CD4-positive, alpha-beta T cell (primary cell): ENCODE measurements at regions not wholly inside any gene's neighbourhood (a gene's known extent, or its start where the extent isn't known, plus 50 kb on each side); places are given as distances from the start of the nearest gene placed in this dataset.

ENCODE experiments used
- ATAC-seq: fragments of 200-7000 bp; cut with Tn5 transposase; one replicate; pipeline ENCODE4 v1.10.0; 2022; ENCODE audit warnings: mild to moderate bottlenecking; ENCODE audit not compliant: poor library complexity
- CTCF ChIA-PET: fragments of 350-600 bp; sonication (Branson Sonifier 250); formaldehyde crosslinking; loops from one replicate; lab custom pipeline; 2021; ENCODE audit warnings: antibody characterized with exemption, inconsistent platforms; lab: Charles Lee
- POLR2A ChIA-PET: fragments of 350-600 bp; sonication (Branson Sonifier 250); formaldehyde crosslinking; loops from one replicate; lab custom pipeline; 2021; ENCODE audit warnings: antibody characterized with exemption, inconsistent platforms; lab: Charles Lee
- DNase-seq, 14 experiments: peaks; one replicate each; pipeline ENCODE4 v3.0.0-alpha.2; 2013 to 2020; ENCODE audit warnings: mixed read lengths in 2 of 14
- H3K27ac ChIP-seq, 2 donors: one replicate each; pipeline versions ENCODE4 v1.5.1 to v1.7.0; 2013; ENCODE audit warnings: low read length in 2 of 2, low read depth in 1 of 2, mild to moderate bottlenecking in 1 of 2
- H3K27me3 ChIP-seq, 2 experiments: 1 replicate in 1 of 2; 2 replicates in 1 of 2; pipeline versions ENCODE4 v1.6.1 to v1.7.0; 2013; ENCODE audit warnings: low read length in 2 of 2, control low read depth in 1 of 2, mild to moderate bottlenecking in 1 of 2, moderate library complexity in 1 of 2; ENCODE audit not compliant: insufficient read depth in 2 of 2, control insufficient read depth in 1 of 2
- H3K36me3 ChIP-seq: one replicate; pipeline ENCODE4 v1.6.1; 2013; ENCODE audit warnings: low read length, control low read depth; ENCODE audit not compliant: insufficient read depth
- H3K4me1 ChIP-seq: one replicate; pipeline ENCODE4 v1.6.1; 2013; ENCODE audit warnings: low read length, control low read depth; ENCODE audit not compliant: insufficient read depth
- H3K4me3 ChIP-seq: one replicate; pipeline ENCODE4 v1.5.1; 2013; ENCODE audit warnings: mild to moderate bottlenecking, low read length, moderate library complexity
- H3K9me3 ChIP-seq, 2 experiments: 1 replicate in 1 of 2; 2 replicates in 1 of 2; pipeline versions ENCODE4 v1.6.1 to v1.7.0; 2013; ENCODE audit warnings: low read length in 2 of 2, mild to moderate bottlenecking in 2 of 2, control low read depth in 1 of 2, moderate library complexity in 1 of 2; ENCODE audit not compliant: control insufficient read depth in 1 of 2, insufficient read depth in 1 of 2
- H3K27ac Mint-ChIP-seq: one replicate; pipeline ENCODE4 v1.8.0; 2020; ENCODE audit warnings: mixed read lengths
- H3K27me3 Mint-ChIP-seq: one replicate; pipeline ENCODE4 v1.8.0; 2021; ENCODE audit warnings: mixed read lengths
- H3K36me3 Mint-ChIP-seq: one replicate; pipeline ENCODE4 v1.8.0; 2021; ENCODE audit warnings: low read depth, mixed read lengths
- H3K4me1 Mint-ChIP-seq: one replicate; pipeline ENCODE4 v1.8.0; 2021; ENCODE audit warnings: low read depth, mixed read lengths
- H3K4me3 Mint-ChIP-seq: one replicate; pipeline ENCODE4 v1.8.0; 2020; ENCODE audit warnings: mild to moderate bottlenecking, mixed read lengths
- H3K9me3 Mint-ChIP-seq: one replicate; pipeline ENCODE4 v1.8.0; 2020; ENCODE audit warnings: mixed read lengths
- intact Hi-C, 2 experiments: fragments of 100-400 bp; cut with DNase I in 1 of 2; cut with micrococcal nuclease in 1 of 2; formaldehyde crosslinking; loops; one replicate each; pipeline versions ENCODE4 v1.15.1 to v1.9.0; 2023 to 2025; cut with DNase I, micrococcal nuclease
- TF ChIP-seq, protein P1 (sequence below): fragments of 200-600 bp; IDR thresholded peaks from one replicate; pipeline ENCODE4 v1.8.0; 2022; ENCODE audit warnings: antibody characterized with exemption, mild to moderate bottlenecking

DNA sequence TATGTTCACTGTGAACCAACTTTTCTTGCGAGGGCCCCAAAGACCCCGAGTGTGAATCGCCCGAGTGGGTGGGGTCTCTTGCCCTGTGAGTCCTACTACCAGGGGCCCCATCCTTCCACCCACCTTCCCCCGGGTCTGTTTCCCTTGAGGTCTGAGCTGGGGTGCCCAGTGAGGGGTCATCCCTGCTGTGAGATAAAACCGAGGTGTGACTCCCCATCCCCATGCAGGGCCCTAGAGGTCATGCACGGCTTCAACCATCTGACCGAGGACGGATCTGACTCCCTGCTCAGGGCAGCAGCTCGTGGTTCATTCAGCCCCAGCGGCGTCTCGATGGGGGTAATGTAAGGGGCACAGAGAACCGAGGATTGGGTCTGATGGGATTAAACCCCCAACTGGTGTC lies 103.1 kb upstream of the SULF2 start:
- Mint-ChIP-seq H3K27me3 (no peaks in the 10 kb centered on the region), H3K27ac (no peak overlapping the region), H3K36me3 (no peaks in the 10 kb centered on the region), H3K4me3 (no peak overlapping the region), H3K9me3 (no peaks in the 10 kb centered on the region), H3K4me1 (no peaks in the 10 kb centered on the region)
- POLR2A ChIA-PET, result no interaction called here
- Histone ChIP-seq H3K36me3 (no peaks in the 10 kb centered on the region), H3K27me3 (no peaks in the 10 kb centered on the region), H3K4me1 (no peaks in the 10 kb centered on the region), H3K27ac (no peak overlapping the region), H3K4me3 (no peak overlapping the region), H3K9me3 (peaks cover 0 to 5% of the 10 kb centered on the region in 2 experiments)
- ATAC-seq (no peak), DNase-seq (no peak)
- intact Hi-C loops, result no loop called here
- TF ChIP-seq, protein P1, sequence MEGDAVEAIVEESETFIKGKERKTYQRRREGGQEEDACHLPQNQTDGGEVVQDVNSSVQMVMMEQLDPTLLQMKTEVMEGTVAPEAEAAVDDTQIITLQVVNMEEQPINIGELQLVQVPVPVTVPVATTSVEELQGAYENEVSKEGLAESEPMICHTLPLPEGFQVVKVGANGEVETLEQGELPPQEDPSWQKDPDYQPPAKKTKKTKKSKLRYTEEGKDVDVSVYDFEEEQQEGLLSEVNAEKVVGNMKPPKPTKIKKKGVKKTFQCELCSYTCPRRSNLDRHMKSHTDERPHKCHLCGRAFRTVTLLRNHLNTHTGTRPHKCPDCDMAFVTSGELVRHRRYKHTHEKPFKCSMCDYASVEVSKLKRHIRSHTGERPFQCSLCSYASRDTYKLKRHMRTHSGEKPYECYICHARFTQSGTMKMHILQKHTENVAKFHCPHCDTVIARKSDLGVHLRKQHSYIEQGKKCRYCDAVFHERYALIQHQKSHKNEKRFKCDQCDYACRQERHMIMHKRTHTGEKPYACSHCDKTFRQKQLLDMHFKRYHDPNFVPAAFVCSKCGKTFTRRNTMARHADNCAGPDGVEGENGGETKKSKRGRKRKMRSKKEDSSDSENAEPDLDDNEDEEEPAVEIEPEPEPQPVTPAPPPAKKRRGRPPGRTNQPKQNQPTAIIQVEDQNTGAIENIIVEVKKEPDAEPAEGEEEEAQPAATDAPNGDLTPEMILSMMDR, result no peak
- CTCF ChIA-PET, result no interaction called here

DNA sequence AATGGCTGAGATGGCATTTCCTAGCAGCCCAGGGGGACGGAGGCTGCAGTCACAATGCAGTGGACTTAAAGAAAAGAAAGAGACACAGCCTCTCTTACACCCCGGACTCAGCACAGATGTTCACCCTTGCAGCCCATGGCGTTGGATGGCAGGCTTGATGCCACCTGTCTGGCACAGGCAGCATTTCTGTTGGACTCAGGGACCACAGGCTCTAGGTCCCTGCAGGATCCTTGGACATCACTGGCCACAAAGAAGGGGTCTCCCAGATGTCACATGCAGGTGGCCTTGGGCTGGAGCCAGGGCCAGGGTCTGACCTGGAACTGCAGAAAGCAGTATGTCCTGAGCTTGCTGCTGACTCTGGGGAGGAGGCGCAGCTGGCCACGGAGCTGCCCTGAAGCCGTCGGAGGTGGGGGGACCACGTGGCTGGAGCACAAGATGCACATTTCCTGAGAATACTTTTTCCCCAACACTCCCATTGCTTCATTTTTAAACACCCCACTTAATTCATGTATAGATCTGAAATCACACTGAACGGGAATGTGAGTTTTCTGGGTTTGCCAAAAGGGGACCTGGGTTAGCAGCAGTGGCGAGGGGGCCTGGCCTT lies 102.3 kb upstream of the SULF2 start:
- TF ChIP-seq, protein P1, result no peak
- H3K36me3 Mint-ChIP-seq, result no peaks in the 10 kb centered on the region
- H3K9me3 ChIP-seq, result peaks cover 0 to 5% of the 10 kb centered on the region in 2 experiments
- H3K4me1 Mint-ChIP-seq, result no peaks in the 10 kb centered on the region
- POLR2A ChIA-PET, result no interaction called here
- no peak overlapping the region for H3K4me3 Mint-ChIP-seq
- H3K4me3 ChIP-seq, result no peak overlapping the region
- no peaks in the 10 kb centered on the region for H3K36me3 ChIP-seq
- intact Hi-C loops, result no loop called here
- ATAC-seq (no peak), DNase-seq (no peak)
- H3K27me3 Mint-ChIP-seq, result no peaks in the 10 kb centered on the region
- H3K27ac Mint-ChIP-seq, result no peak overlapping the region
- no peaks in the 10 kb centered on the region for H3K9me3 Mint-ChIP-seq
- H3K27me3 ChIP-seq, result no peaks in the 10 kb centered on the region
- H3K27ac ChIP-seq, result no peak overlapping the region
- no peaks in the 10 kb centered on the region for H3K4me1 ChIP-seq
- CTCF ChIA-PET, result no interaction called here

GRCh38 chr20:47887064-47887463 lies 101.8 kb upstream of the SULF2 start:
- CTCF ChIA-PET, result no interaction called here
- Mint-ChIP-seq H3K27ac (no peak overlapping the region), H3K36me3 (no peaks in the 10 kb centered on the region), H3K4me1 (no peaks in the 10 kb centered on the region), H3K9me3 (no peaks in the 10 kb centered on the region), H3K4me3 (no peak overlapping the region), H3K27me3 (no peaks in the 10 kb centered on the region)
- POLR2A ChIA-PET, result no interaction called here
- no peaks in the 10 kb centered on the region for H3K4me1 ChIP-seq
- H3K4me3 ChIP-seq, result no peak overlapping the region
- no peak overlapping the region for H3K27ac ChIP-seq
- no peak for ATAC-seq
- TF ChIP-seq, protein P1, result no peak
- peaks cover 0 to 5% of the 10 kb centered on the region in 2 experiments for H3K9me3 ChIP-seq
- no peaks in the 10 kb centered on the region for H3K36me3 ChIP-seq
- H3K27me3 ChIP-seq, result no peaks in the 10 kb centered on the region
- intact Hi-C loops, result no loop called here
- no peak for DNase-seq
